ENCODE measurements at regions not wholly inside any gene's neighbourhood (a gene's known extent, or its start where the extent isn't known, plus 50 kb on each side); places are given as distances from the start of the nearest gene placed in this dataset.

DNA sequence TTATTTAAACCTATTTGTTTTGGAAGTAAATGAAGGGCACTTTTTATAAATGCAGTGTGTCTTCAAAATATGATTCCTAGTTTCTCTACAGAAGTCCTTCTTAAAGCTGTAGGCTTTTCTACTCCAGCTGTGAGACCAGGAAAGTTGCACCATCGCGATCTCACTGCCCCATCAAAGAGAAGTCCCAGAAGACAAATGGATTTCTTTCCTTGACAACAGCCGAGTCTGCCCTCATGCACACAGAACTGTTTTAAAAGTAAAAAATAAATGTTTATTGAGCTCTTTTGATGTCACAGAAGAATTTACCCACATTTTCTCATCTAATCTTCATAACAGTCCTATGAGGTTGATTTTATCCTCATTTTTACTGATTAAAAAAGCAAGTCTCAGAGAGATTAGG is 324.4 kb upstream of the NT5E start:
- Histone ChIP-seq H4K20me1 (ENCODE audit: insufficient read depth, low read depth, low read length) (no peaks in the 10 kb centered on the region), H3K9me3 (ENCODE audit: low read length) (no peaks in the 10 kb centered on the region), H3K27ac (ENCODE audit: low read length) (no peak overlapping the region), H3K36me3 (ENCODE audit: insufficient read depth, low read length) (no peaks in the 10 kb centered on the region), H3K27me3 (ENCODE audit: low read length) (no peaks in the 10 kb centered on the region), H3K4me3 (ENCODE audit: low read length) (no peak overlapping the region), H3K4me2 (ENCODE audit: low read depth, low read length, poor library complexity, severe bottlenecking) (no peak overlapping the region), H2AFZ (ENCODE audit: low read length) (no peak overlapping the region), H3K4me1 (ENCODE audit: low read length) (no peaks in the 10 kb centered on the region), H3K9me2 (replicated peaks; ENCODE audit: insufficient read depth, low read length) (no peaks in the 10 kb centered on the region), H3K79me2 (ENCODE audit: low read length) (no peaks in the 10 kb centered on the region), H3K9ac (ENCODE audit: low read length) (no peak overlapping the region)
- no peak for DNase-seq

DNA sequence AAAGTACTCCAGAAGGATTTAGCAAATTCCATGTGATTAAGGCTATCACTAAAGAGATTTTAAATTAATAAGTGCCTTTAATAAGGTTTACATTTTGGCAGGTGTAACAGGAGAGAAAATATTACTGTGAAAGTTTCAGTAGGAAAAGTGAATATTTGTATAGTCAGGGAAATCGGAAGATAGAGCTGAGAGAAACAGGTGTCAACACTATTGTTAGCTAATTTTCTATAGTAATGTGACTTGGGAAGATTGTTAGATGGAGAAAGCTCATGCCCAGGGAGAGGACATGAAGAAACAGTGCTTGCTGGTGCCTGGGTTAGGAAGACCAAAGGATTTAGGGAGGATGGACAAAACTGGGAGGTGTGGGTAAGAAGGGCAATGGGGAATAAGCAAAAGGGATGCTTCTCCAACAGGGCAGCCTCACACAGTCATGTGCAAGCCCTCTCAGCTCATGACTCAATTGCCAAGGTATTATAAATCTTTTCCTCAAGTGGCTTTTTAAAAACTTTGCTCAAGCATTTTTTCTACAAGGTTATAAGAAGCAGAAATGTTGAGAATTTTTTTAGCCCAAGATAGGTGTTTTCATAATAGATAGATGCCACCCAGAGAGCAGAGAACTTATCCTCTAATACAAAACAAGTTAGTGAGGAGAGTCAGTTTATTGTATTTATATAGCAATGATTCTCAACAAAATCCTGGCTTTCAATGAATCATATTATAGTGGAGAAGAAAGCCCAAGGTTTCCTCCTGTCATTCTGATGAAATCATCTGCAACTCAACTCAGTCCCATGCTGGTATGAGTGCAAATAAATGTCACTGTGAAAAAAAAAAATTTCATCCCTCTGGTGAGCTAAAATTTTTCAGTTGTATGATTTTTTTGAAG is 325.2 kb upstream of the NT5E start:
- DNase-seq = no peak
- H3K36me3 ChIP-seq (ENCODE audit: insufficient read depth, low read length) = no peaks in the 10 kb centered on the region
- no peaks in the 10 kb centered on the region for H3K27me3 ChIP-seq (ENCODE audit: low read length)
- H2AFZ ChIP-seq (ENCODE audit: low read length) = no peak overlapping the region
- H3K4me1 ChIP-seq (ENCODE audit: low read length) = no peaks in the 10 kb centered on the region
- H3K9ac ChIP-seq (ENCODE audit: low read length) = no peak overlapping the region
- H3K4me2 ChIP-seq (ENCODE audit: low read depth, low read length, poor library complexity, severe bottlenecking) = no peak overlapping the region
- no peaks in the 10 kb centered on the region for H4K20me1 ChIP-seq (ENCODE audit: insufficient read depth, low read depth, low read length)
- no peak overlapping the region for H3K27ac ChIP-seq (ENCODE audit: low read length)
- no peak overlapping the region for H3K4me3 ChIP-seq (ENCODE audit: low read length)
- H3K9me2 ChIP-seq (replicated peaks; ENCODE audit: insufficient read depth, low read length) = no peaks in the 10 kb centered on the region
- H3K79me2 ChIP-seq (ENCODE audit: low read length) = no peaks in the 10 kb centered on the region
- H3K9me3 ChIP-seq (ENCODE audit: low read length) = no peaks in the 10 kb centered on the region

DNA sequence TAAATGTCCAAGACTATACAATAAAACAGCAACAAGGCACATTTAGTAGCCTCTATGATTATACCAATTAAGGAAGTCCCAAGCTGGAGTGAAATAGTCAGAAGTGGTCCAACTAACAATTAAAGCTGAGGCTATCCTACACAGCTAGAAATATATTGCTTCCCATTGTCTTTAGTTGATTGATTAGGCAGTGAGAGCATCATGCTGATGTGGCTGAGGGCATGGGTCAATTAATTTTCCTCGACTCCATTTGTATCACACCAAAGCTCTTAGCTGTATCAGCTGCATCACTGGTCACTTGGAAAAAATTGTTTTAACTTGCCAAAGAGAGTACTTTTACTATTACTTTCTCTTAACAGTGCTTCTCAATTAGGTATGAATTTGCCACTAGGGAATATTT is 328.7 kb upstream of the NT5E start:
- Histone ChIP-seq H3K4me3 (ENCODE audit: low read length) (no peak overlapping the region), H3K4me2 (ENCODE audit: low read depth, low read length, poor library complexity, severe bottlenecking) (no peak overlapping the region), H3K4me1 (ENCODE audit: low read length) (no peaks in the 10 kb centered on the region), H3K27me3 (ENCODE audit: low read length) (no peaks in the 10 kb centered on the region), H2AFZ (ENCODE audit: low read length) (no peak overlapping the region), H3K27ac (ENCODE audit: low read length) (no peak overlapping the region), H3K36me3 (ENCODE audit: insufficient read depth, low read length) (no peaks in the 10 kb centered on the region), H3K9me2 (replicated peaks; ENCODE audit: insufficient read depth, low read length) (no peaks in the 10 kb centered on the region), H4K20me1 (ENCODE audit: insufficient read depth, low read depth, low read length) (no peaks in the 10 kb centered on the region), H3K9me3 (ENCODE audit: low read length) (no peaks in the 10 kb centered on the region), H3K9ac (ENCODE audit: low read length) (no peak overlapping the region), H3K79me2 (ENCODE audit: low read length) (no peaks in the 10 kb centered on the region)
- DNase-seq = no peak

DNA sequence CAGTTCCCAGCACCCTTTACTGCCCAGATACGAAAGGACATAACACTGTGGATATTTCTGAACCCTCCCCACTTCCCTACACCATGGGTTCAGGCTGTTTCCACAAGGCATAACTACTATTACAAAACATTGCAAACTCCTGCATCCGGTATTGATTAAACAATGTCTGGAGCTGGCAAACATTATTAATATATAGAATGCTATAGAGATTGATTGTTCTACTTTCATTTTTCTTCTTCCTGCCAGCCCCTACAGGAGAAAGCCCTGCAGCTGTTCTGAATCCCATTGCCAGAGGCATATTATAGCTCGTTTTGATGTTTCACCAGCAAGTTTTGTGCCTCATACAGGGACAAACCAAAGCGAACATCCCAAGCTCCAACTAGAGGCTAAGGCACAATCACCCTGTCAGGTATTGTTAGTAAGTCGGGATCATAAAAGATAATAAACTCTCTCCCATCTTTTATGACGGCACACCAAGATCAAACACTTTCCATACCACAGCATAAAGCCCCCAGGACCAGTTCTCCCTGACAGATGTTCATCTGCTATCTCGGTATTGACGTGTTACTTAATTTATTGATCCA is 331.1 kb upstream of the NT5E start:
- H3K79me2 ChIP-seq (ENCODE audit: low read length) = no peaks in the 10 kb centered on the region
- H3K9me3 ChIP-seq (ENCODE audit: low read length) = no peaks in the 10 kb centered on the region
- H3K4me3 ChIP-seq (ENCODE audit: low read length) = no peak overlapping the region
- no peak overlapping the region for H3K9ac ChIP-seq (ENCODE audit: low read length)
- no peak overlapping the region for H2AFZ ChIP-seq (ENCODE audit: low read length)
- H3K4me1 ChIP-seq (ENCODE audit: low read length) = no peaks in the 10 kb centered on the region
- no peaks in the 10 kb centered on the region for H3K36me3 ChIP-seq (ENCODE audit: insufficient read depth, low read length)
- no peak overlapping the region for H3K27ac ChIP-seq (ENCODE audit: low read length)
- no peak overlapping the region for H3K4me2 ChIP-seq (ENCODE audit: low read depth, low read length, poor library complexity, severe bottlenecking)
- H3K27me3 ChIP-seq (ENCODE audit: low read length) = no peaks in the 10 kb centered on the region
- H3K9me2 ChIP-seq (replicated peaks; ENCODE audit: insufficient read depth, low read length) = no peaks in the 10 kb centered on the region
- DNase-seq = no peak
- no peaks in the 10 kb centered on the region for H4K20me1 ChIP-seq (ENCODE audit: insufficient read depth, low read depth, low read length)

DNA sequence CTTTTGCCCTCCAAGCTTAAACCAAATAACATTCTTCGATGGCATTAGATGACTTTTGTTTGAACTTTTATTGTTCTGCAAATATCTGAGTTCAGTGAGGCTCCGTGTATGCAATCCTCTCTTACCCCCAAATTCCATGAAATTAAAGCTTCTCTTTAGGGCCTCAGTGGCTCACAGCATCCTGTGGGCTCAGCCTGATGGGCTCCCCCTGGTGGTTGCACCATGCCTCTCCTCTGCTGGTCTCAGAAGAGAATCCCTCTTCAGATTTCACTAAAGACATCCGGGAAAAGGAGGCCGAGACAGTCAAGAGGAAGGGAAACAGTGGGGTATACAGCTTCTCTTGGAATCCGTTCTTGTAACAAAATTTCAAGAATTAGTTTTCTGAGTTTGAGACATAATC is 331.6 kb upstream of the NT5E start:
- Histone ChIP-seq H3K27ac (ENCODE audit: low read length) (no peak overlapping the region), H3K9ac (ENCODE audit: low read length) (no peak overlapping the region), H2AFZ (ENCODE audit: low read length) (no peak overlapping the region), H3K27me3 (ENCODE audit: low read length) (no peaks in the 10 kb centered on the region), H3K4me1 (ENCODE audit: low read length) (no peaks in the 10 kb centered on the region), H3K4me2 (ENCODE audit: low read depth, low read length, poor library complexity, severe bottlenecking) (no peak overlapping the region), H3K4me3 (ENCODE audit: low read length) (no peak overlapping the region), H3K79me2 (ENCODE audit: low read length) (no peaks in the 10 kb centered on the region), H3K9me3 (ENCODE audit: low read length) (no peaks in the 10 kb centered on the region), H3K9me2 (replicated peaks; ENCODE audit: insufficient read depth, low read length) (no peaks in the 10 kb centered on the region), H4K20me1 (ENCODE audit: insufficient read depth, low read depth, low read length) (no peaks in the 10 kb centered on the region), H3K36me3 (ENCODE audit: insufficient read depth, low read length) (no peaks in the 10 kb centered on the region)
- DNase-seq = no peak

DNA sequence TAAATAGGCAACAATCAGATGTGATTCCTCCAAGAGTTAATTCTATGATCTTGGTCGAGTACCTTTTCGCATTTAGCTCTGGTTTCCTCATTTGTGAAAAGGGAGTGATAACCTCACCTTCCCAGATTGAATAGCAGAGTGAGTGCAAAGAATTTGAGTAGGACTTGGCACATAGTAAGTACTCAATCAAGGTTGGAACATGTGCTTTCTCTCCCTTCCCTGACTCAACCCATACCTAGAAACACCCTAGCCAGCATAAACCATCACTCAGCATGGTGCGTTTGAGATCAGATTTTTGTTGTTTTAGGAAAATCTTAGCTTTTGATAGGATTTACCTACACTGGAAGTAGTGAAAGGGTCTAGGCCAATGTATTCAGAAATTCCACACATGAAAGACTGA is 333.4 kb upstream of the NT5E start:
- no peak for DNase-seq

DNA sequence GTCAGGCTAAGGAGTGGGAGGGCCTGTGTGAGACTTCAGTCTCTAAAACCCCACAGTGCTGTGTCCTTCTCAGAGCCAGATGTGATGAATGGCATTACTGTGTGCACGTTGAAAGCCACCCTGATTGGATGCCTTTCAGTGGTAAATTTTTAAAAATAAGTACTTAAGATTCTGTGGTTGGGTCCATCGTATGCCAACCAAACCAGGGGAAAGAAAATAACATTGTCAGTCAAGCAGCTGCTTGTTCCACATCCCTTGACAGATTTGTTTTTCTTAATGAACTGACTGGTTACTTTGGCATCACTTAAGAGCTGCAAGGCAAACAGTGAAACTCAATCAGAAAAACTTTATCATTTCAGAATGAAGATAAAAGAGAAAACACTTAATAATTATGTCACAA is 334.0 kb upstream of the NT5E start:
- Histone ChIP-seq H3K4me3 (ENCODE audit: low read length) (no peak overlapping the region), H3K79me2 (ENCODE audit: low read length) (no peaks in the 10 kb centered on the region), H3K36me3 (ENCODE audit: insufficient read depth, low read length) (no peaks in the 10 kb centered on the region), H3K27me3 (ENCODE audit: low read length) (no peaks in the 10 kb centered on the region), H3K9me3 (ENCODE audit: low read length) (no peaks in the 10 kb centered on the region), H3K27ac (ENCODE audit: low read length) (no peak overlapping the region), H4K20me1 (ENCODE audit: insufficient read depth, low read depth, low read length) (no peaks in the 10 kb centered on the region), H2AFZ (ENCODE audit: low read length) (no peak overlapping the region), H3K4me2 (ENCODE audit: low read depth, low read length, poor library complexity, severe bottlenecking) (no peak overlapping the region), H3K9me2 (replicated peaks; ENCODE audit: insufficient read depth, low read length) (no peaks in the 10 kb centered on the region), H3K9ac (ENCODE audit: low read length) (no peak overlapping the region), H3K4me1 (ENCODE audit: low read length) (no peaks in the 10 kb centered on the region)
- no peak for DNase-seq

More for the DNA sequence above, 333.4 kb upstream of the NT5E start:
- Histone ChIP-seq H3K4me1 (ENCODE audit: low read length) (no peaks in the 10 kb centered on the region), H3K9me3 (ENCODE audit: low read length) (no peaks in the 10 kb centered on the region), H3K27me3 (ENCODE audit: low read length) (no peaks in the 10 kb centered on the region), H3K36me3 (ENCODE audit: insufficient read depth, low read length) (no peaks in the 10 kb centered on the region), H3K4me2 (ENCODE audit: low read depth, low read length, poor library complexity, severe bottlenecking) (no peak overlapping the region), H3K9ac (ENCODE audit: low read length) (no peak overlapping the region), H2AFZ (ENCODE audit: low read length) (no peak overlapping the region), H3K9me2 (replicated peaks; ENCODE audit: insufficient read depth, low read length) (no peaks in the 10 kb centered on the region), H3K4me3 (ENCODE audit: low read length) (no peak overlapping the region), H3K79me2 (ENCODE audit: low read length) (no peaks in the 10 kb centered on the region), H3K27ac (ENCODE audit: low read length) (no peak overlapping the region), H4K20me1 (ENCODE audit: insufficient read depth, low read depth, low read length) (no peaks in the 10 kb centered on the region)

DNA sequence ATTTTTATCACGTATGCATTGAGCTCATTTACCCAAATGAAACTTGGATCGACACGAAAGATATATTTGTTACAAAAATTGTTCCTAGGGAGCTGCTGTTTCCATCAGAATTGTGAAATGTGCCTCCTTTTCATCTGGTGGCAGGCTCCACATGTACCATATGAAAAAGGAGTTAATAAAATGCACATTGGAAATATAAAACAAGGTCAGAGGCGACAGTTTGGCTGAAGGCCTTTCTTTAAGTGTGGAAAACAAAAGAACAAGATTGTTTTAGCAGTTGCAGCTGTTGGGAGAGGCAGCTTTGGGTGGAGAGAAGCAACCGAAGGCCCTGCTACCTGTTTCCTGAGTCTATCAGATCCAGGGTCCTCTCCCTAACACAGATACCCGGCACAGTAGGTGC is 334.5 kb upstream of the NT5E start:
- Histone ChIP-seq H3K9me2 (replicated peaks; ENCODE audit: insufficient read depth, low read length) (no peaks in the 10 kb centered on the region), H3K4me1 (ENCODE audit: low read length) (no peaks in the 10 kb centered on the region), H3K36me3 (ENCODE audit: insufficient read depth, low read length) (no peaks in the 10 kb centered on the region), H3K27ac (ENCODE audit: low read length) (no peak overlapping the region), H3K9me3 (ENCODE audit: low read length) (no peaks in the 10 kb centered on the region), H4K20me1 (ENCODE audit: insufficient read depth, low read depth, low read length) (no peaks in the 10 kb centered on the region), H2AFZ (ENCODE audit: low read length) (no peak overlapping the region), H3K4me3 (ENCODE audit: low read length) (no peak overlapping the region), H3K9ac (ENCODE audit: low read length) (no peak overlapping the region), H3K79me2 (ENCODE audit: low read length) (no peaks in the 10 kb centered on the region), H3K4me2 (ENCODE audit: low read depth, low read length, poor library complexity, severe bottlenecking) (no peak overlapping the region), H3K27me3 (ENCODE audit: low read length) (no peaks in the 10 kb centered on the region)
- no peak for DNase-seq

Measured in Karpas-422 (cell line).